Stimulated activated CD4-positive, alpha-beta T cell treated with anti-CD3 and anti-CD28 coated beads, Interleukin-1b, Interleukin-23, amount 100 ng/mL, for 1 hour (primary cell): ENCODE measurements at regions not wholly inside any gene's neighbourhood (a gene's known extent, or its start where the extent isn't known, plus 50 kb on each side); places are given as distances from the start of the nearest gene placed in this dataset.
A peak's percentile ranks its signal among the peaks of the same experiment; 100 is the strongest.
"Not testable (repeated sequence)": the region's sequence is repeated elsewhere in the genome, so short reads cannot be mapped to it uniquely, and the experiment has no call there.

Experiments used
- DNase-seq, 2 donors: peaks; one replicate each; pipeline ENCODE4 v3.0.0-alpha.2; 2020; ENCODE audit warnings: low read depth in 2 of 2

DNA sequence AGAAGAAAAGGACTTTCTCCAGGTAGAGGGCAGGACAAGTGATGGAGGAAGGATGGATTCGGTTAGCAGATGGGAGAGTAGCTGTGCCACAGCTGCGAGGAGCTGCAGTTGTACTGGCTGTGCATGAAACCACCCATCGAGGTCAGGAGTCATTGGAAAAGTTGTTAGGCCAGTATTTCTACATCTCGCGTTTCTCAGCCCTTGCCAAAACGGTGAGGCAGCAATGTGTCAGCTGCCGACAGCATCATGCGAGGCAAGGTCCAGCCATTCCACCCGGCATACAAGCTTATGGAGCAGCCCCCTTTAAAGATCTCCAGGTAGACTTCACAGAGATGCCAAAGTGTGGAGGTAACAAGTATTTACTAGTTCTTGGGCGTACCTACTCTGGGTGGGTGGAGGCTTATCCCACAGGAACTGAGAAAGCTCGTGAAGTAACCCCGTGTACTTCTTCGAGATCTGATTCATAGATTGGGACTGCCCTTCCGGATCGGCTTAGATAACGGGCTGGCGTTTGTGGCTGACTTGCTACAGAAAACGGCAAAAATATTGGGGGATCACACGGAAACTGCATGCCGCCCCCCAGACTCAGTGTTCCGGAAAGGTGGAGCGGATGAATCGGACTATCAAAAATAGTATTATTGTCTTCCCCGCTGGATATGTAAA lies 105.0 kb upstream of the HMX1 start:
- not testable (repeated sequence) for DNase-seq

DNA sequence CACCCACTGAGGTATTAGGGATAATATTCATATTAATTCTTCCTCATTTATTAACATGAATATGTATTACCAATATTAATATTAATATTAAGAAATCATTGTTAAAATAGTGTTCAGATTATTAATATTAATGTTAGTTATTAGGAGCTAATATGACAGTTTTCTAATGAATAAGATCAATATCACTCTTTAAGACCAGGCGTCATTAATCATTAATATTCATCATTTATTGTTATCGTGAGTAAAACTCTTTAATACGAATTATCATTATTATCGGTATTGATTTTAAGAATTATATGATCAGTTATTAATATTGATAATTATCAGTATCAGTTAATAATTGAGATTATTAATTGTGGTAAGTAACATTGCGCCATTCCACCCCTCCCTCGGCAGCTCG lies 101.0 kb upstream of the HMX1 start:
- not testable (repeated sequence) for DNase-seq

DNA sequence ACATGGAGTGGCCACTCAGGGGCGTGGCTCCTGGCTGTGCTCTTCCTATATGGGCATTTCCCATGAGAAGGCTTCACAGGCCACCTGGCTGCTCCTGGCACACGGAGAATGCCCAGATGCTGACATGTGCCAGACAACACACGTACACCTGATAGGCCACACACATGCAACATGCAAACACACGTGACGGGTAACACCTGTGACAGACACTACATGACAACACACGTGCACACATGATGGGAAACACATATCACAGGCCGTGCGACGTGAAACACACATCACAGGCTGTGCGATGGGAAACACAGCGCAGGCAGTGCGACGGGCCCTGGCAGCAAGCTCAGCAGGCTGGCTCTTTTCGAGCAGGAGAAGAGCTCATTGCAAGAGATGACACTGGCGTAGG lies 94.3 kb upstream of the HMX1 start:
- DNase-seq = not testable (repeated sequence)

DNA sequence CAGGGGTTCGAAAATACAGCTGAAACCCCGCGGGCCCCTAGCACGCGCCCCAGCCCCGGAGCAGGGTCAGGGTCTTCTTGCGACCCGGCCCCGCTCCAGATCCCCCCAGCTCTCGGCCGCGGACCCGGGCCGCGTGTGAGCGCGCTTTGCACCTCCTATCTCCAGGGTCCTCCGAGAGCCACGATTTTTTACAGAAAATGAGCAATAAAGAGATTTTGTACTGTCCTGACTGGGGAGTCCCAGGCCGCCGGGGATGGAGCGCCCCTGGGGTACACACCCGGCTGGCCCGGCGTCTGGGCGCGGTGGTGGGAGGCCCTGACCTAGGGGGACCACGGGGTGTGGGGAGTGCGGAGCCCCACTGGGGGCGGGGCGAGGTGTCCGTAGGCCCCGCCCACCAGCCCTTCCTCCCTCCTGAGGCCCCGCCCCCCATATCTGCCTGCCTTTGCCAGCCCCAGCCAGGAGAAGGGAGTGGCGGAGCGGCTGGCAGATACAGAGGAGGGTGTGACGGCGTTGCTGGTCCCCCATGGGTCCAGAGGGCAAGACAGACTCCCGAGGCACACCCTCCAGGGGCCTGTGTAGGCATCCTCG lies 92.7 kb upstream of the HMX1 start:
- not testable (repeated sequence) for DNase-seq

DNA sequence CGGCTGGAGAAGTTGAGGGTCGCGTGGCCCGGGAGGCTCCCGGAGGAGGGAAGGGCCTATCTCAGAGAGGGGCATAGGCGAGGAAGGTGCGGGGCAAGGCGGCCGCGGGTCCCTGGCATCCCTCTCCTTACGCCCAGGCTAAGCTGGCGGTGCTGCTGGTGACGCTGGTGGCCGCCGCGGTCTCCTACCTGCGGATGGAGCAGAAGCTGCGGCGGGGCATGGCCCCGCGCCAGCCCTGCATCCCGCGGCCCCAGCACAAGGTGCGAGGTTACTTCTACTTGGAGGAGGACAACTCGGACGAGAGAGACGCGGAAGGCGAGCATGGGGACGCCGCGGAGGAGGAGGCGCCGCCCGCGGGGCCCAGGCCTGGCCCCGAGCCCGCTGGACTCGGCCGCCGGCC lies 91.9 kb upstream of the HMX1 start:
- not testable (repeated sequence) for DNase-seq

DNA sequence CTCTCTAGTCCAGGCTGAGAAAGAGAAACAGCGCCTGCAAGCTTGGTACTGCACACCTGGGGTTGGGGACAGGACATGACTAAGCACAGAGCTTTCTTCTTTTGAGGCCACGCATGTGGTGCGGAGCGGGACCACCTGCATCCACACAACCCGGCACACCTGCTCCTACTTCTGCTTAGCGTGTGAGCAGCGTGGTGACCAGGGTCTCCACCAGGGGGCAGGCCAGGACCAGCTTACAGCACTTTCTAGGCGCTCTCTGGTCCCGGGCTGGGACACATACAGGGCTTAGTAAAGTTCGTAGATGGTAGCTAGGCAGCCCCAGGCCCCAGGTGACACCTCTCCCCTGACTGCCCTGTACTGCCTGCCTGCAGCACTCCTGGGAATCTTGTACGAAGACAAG lies 89.7 kb upstream of the HMX1 start:
- peak in 1 of 2 donors; percentile 8 for DNase-seq

DNA sequence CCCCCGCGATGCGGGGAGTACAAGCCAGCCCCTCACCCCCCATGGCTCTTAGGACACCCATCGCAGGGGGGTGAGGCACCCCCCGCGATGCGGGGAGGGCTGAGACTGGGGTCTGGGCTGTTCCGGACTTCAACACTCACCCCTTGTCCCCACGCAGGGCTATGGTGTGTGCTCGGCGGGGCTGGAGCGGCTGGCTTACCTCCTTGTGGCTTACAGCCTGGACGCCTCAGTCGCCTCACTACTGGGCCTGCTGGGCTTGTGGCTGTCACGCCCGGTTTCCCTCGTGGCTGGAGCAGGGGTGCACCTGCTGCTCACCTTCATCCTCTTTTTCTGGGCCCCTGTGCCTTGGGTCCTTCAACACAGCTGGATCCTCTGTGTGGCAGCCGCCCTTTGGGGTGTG lies 87.8 kb upstream of the HMX1 start:
- not testable (repeated sequence) for DNase-seq

DNA sequence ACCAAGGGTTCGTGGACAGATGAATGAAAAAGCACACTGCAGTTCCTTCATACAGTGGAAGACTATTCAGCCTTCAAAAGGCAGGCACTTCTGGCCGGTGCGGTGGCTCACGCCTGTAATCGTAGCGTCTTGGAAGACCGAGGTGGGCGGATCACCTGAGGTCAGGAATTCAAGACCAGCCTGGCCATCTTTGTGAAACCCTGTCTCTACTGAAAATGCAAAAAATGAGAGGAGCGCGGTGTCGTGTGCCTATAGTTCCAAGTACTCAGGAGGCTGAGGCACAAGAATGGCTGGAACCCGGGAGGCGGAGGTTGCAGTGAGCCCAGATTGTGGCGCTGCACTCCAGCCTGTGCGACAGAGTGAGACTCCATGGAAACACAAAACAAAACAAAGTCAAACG lies 82.4 kb upstream of the HMX1 start:
- DNase-seq = not testable (repeated sequence)

DNA sequence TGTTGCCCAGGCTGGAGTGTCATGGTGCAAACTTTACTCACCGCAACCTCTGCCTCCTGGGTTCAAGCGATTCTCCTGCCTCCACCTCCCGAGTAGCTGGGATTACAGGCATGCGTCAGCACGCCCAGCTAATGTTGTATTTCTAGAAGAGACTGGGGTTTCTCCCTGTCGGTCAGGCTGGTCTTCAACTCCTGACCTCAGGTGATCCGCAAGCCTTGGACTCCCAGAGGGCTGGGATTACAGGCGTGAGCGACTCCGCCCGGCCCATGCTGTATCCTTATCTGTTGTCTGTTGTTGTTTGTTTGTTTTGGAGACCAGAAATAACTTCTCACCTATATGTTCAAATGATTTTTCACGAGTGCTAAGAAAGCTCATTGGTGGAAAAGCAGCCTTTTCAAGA lies 81.2 kb upstream of the HMX1 start:
- not testable (repeated sequence) for DNase-seq

DNA sequence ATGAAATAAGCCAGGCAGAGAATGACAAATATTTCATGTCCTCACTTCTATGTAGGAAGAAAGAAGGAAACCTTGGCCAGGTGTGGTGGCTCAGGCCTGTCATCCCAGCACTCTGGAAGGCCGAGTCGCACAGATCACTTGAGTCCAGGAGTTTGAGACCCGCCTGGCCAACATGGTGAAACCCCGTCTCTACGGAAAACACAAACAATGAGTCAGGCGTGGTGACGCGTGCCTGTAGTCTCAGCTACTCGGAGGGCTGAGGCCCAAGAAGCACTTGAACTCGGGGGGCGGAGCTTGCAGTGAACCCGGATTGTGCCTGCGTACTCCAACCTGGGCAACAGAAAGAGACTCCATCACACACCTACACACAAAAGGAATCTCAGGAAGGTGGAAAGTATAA lies 80.5 kb upstream of the HMX1 start:
- DNase-seq = not testable (repeated sequence)

DNA sequence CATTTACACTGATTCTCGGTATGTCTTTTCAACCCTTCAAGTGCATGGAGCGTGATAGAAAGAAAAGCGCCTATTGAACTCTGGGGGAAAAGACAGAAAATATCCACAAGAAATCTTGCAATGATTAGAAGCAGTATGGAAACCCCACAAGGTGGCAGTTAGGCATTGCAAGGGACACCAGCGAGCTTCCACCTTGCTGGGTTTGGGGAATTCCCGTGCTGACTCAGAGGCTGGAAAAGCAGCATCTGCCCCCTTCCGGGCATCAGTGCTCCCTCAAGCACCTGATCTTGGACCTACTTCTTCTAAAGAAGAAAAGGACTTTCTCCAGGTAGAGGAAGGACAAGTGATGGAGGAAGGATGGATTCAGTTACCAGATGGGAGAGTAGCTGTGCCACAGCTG lies 73.9 kb upstream of the HMX1 start:
- DNase-seq = not testable (repeated sequence)

DNA sequence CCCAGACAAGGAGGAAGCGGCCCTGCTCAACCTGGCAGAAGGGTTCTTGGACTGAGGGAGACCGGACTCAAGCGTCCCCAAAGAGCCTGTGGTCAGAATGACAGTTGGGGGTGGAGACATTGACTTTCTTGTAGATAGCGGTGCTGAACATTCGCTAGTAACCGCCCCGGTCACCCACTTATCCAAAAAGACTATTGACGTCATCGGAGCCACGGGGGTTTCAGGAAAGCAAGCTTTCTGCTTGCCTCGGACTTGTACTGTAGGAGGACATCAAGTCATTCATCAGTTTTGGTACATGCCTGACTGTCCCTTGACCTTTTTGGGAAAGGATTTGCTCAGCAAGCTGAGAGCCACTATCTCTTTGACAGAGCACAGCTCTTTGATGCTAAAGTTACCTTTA lies 71.7 kb upstream of the HMX1 start:
- not testable (repeated sequence) for DNase-seq

DNA sequence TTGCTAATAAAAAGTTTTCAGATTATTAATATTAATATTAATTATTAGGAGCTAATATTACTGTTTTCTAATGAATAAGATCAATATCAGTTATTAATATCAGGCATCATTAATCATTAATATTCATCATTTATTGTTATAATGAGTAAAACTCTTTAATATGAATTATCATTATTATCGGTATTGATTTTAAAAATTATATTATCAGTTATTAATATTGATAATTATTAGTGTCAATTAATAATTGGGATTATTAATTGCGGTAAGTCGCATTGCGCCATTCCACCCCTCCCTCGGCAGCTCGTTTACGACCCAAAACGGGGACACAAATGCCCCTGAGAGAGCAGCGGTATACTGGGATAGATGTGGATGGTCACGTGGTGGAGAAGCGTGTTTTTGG lies 70.4 kb upstream of the HMX1 start:
- DNase-seq = not testable (repeated sequence)

DNA sequence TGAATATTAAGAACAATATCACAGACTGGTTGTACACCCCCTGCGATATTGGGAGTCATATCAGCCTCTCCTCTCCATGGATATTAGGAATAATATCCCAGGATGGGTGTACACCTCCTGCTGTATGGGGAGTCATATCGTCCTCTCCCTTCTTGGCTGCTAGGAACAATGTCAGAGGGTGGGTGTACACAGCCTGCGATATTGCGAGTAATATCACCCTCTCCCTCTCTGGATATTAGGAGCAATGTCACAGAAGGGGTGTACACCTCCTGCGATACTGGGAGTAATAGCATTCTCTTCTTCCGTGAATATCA lies 69.8 kb upstream of the HMX1 start:
- not testable (repeated sequence) for DNase-seq

DNA sequence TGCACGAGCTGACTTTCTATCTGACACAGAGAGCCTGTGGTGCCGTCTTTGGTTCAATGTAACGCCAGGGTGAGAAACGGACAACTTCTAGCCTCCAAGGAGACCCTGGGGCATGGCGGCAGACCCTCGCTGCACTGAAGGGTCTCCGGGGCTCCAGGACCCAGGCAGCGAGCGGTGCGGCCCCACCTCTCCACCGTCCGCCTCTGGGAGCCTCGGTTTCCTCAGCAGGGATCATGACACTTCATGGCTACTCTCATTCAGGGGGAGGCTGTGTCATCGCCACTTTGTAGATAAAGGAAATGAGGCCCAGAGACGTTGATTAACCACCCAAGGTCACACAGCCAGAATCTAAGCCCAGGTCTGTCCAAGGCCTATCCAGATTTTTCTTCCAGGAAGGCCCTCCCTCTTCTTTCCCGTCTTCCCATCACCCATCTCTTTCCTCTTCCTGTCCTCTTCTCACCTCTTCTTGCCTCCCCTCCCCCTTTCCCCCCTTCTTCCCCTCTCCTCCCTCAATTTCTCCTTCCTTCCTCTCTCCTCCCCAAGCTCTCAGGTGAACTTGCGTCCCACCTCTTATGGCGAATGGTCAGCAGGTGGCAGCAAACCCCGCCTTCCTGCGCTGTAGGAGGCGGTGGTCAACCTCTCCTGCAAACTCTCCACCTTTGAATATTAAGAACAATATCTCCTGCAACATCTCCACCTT lies 69.3 kb upstream of the HMX1 start:
- no peak for DNase-seq

DNA sequence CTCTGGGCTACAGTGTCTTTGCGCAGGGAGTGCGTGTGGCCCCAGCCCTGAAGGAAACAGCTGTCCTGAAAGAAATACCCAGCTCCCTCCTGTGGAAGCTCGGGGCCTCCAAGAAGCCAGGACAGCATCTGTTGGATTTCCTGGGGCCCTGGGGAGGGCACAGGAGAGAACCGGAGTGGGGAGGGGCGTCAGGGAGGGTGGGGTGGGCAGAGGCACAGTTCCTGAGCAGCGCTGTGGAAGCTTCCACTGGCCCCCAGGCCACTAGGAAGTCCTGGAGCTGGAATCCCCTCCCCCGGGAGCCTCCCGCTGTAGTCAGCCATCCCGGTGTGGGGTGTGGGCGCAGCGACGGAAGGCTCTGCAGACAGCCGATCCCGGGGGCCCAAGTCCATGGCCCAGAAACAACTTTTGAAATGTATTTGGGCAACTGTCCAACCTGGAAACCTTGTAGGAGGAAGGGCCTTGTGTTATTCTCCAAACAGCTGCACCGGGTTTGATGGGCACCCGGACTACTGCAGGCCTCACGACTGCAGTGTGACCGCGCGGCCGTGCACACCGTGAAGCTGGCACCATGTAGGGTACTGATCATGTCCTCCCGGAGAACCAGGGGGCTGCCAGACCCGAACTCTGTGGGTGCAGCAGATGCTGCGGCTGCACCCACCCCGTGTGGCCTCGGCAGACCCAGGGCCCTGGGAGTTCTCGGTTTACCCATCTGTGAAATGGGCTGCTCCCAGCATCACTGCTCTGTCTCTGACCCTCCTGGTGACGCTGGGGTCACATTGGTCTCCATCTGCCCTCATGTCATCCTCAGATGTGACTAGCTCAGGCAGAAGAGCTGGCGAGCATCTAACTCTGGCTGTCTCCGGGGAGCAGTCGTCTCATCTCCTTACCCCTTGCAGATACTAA lies 68.5 kb upstream of the HMX1 start:
- DNase-seq = no peak

DNA sequence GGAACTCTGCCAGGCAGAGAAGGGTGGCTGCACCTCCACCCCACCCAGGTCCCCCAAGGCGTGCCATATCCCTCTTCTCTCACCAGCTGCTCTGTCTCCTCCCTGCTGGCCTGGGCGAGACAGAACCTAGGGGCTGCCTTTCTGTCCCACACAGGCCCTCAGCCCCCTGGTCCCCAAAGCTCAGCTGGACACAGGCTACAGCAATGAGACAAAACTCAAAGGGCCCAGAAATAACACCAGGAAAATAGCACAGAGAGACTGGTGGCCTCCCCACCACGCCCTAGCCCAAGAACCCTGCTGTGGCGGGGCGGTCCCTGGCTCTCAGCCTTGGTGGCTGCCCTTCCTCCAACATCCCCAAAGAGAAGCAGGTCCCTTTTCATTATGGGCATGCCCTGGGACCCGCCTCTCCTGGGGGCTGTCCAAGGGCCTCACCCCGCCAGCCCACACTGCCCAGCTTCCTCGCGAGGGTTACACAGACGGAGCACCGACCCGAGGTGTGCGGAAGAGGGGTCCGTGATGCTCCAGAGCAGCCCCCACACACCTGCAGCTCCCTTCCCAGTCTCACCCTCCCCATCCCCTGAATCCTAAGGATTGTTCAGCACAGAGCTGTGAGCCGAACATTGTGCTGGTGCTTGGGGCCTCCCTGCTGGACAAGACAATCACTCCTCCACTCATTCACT lies 67.7 kb upstream of the HMX1 start:
- no peak for DNase-seq

DNA sequence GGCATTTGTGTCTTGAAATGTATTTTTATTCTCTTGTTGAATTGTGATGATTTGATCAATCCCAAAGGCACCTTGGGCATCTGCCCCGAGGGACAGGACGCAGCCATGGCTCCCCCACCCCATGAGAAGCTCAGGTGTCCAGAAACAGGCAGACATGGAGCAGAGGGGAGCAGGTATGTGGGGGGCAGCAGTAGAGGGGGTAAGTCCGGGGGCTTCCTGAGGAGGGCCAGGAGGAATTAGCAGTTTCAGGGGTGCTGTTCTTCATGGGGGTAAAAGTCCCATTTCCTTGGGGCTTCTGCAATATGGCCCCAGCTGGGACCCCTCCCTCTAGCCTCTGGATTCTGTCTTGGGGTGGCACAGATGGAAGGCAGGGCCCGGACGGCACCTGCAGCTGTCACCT lies 67.0 kb upstream of the HMX1 start:
- no peak for DNase-seq

DNA sequence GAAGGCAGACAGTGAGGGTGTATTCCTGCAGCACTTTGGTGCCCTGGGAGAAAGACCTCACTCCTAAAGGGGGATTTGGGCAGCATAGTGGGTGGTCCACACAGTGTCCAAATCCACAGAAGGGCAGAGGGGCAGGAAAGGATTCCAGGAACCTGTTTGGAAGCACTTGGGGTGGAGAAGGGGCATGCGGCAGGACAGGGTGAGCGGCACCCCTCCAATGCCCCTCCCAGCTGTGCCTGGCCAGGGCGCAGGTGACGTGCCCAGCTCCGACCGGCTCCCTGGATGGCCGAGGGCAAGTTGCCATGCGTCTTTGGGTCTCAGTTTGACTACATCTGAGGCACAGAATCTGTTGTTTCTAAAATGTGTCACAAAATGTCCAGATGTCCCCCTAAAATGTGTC lies 66.5 kb upstream of the HMX1 start:
- no peak for DNase-seq

DNA sequence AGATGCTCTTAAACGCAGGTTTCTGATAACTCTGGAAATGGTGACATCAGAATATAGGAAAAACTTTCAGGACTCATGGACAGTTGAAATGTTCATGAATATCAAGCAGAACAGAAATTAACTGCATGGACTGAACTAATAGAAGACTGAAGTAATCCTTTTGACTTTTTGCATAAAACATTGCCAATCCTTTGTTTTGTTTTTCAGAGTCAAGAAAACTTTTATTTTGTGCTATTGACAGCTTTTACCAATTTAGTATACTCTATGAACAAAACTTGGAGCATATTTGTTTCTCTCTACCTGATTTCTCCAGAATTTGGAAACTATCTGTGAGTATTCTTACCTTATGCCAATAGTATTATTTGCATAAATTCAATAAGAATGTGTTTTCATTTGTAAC lies 61.2 kb upstream of the HMX1 start:
- DNase-seq = no peak

DNA sequence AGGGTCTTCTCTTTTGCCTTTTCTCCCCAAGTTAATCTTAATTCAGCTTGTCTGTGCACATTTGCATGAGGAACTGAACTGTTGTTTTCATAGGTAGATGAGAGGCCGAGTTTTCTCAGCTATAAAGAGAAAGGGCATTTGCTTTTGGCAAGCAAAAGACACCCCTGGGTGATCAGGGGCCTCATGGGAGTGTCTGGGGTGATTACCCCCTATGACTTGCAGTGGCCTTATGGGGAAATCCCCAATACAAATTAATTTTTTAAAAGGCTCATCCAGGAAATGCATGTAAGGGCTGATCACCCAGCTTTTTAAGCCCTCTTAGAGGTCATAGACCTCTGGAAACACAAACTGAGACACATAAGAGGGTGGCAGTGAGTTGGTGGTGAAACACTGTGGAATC lies 56.4 kb upstream of the HMX1 start:
- DNase-seq = no peak

DNA sequence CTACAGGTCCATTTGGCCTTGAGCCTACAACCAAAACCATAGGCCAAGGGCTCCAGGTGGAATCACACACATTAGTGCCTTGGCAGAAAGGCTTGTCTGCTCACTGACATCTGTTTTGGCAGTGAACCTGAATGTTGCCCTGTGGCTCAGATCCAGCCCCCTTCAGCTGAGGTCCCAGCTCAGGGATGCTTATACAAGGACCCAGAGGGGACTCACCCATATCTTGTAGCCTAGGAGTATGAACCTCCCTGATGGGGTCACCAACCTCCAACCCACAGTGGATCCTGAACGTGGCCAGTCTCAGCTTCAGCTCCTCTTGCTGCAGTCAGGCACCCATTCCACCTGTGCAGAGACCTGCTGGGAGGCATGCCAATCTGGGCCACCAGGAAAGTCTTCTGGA lies 50.8 kb upstream of the HMX1 start:
- DNase-seq = no peak
